Lung (tissue), 11 donors: ENCODE measurements at regions not wholly inside any gene's neighbourhood (a gene's known extent, or its start where the extent isn't known, plus 50 kb on each side); places are given as distances from the start of the nearest gene placed in this dataset.

ENCODE experiments used
- ATAC-seq: fragments of 200-7000 bp; cut with Tn5 transposase; one replicate; pipeline ENCODE4 v1.9.1; 2020; ENCODE audit warnings: moderate number of reproducible peaks; ENCODE audit not compliant: insufficient read depth, low FRiP score
- DNase-seq, 3 donors: peaks; one replicate each; pipeline ENCODE4 v3.0.0-alpha.2; 2013 to 2017
- H3K27ac ChIP-seq, 2 donors: one replicate each; pipeline ENCODE4 v1.5.1; 2013; ENCODE audit warnings: mild to moderate bottlenecking in 2 of 2, moderate library complexity in 2 of 2, control low read depth in 1 of 2, inconsistent platforms in 1 of 2, low read depth in 1 of 2, low read length in 1 of 2
- H3K27me3 ChIP-seq, 3 donors: one replicate each; pipeline ENCODE4 v1.5.1; 2013; ENCODE audit warnings: low read length in 2 of 3; ENCODE audit not compliant: control insufficient read depth in 3 of 3, insufficient read depth in 3 of 3
- H3K36me3 ChIP-seq, 4 donors: one replicate each; pipeline ENCODE4 v1.5.1; 2013; ENCODE audit warnings: low read length in 4 of 4, mild to moderate bottlenecking in 1 of 4, moderate library complexity in 1 of 4; ENCODE audit not compliant: control insufficient read depth in 4 of 4, insufficient read depth in 4 of 4
- H3K4me1 ChIP-seq, 5 donors: one replicate each; pipeline ENCODE4 v1.5.1; 2013; ENCODE audit warnings: low read length in 5 of 5, mild to moderate bottlenecking in 2 of 5, moderate library complexity in 1 of 5; ENCODE audit not compliant: control insufficient read depth in 5 of 5, insufficient read depth in 5 of 5
- H3K4me3 ChIP-seq: one replicate; pipeline ENCODE4 v1.5.1; 2013; ENCODE audit warnings: mild to moderate bottlenecking, control low read depth, moderate library complexity
- H3K9ac ChIP-seq, 2 donors: one replicate each; pipeline ENCODE4 v1.5.1; 2013; ENCODE audit warnings: low read length in 2 of 2, control low read depth in 1 of 2; ENCODE audit not compliant: insufficient read depth in 1 of 2
- H3K9me3 ChIP-seq, 4 donors: one replicate each; pipeline ENCODE4 v1.5.1; 2013; ENCODE audit warnings: low read length in 3 of 4, mild to moderate bottlenecking in 1 of 4, moderate library complexity in 1 of 4; ENCODE audit not compliant: control insufficient read depth in 4 of 4, insufficient read depth in 3 of 4
- CTCF ChIP-seq: IDR thresholded peaks from 2 replicates; pipeline ENCODE4 v1.5.1; 2012; ENCODE audit warnings: mild to moderate bottlenecking; ENCODE audit errors: control extremely low read depth, extremely low read depth
- WGBS, 2 donors: extraction: QIAGEN DNeasy Blood & Tissue Kit; methylation state at CpG; one replicate each; pipeline ENCODE4 v1.1.7; 2013; 5-methylcytosine and 5-hydroxymethylcytosine counted together
- donor health status: control.
- donor health status: control.
- donor health status: Bipolar disorder and iron deficiency.
- donor health status: healthy.
- donor health status: DM: yes; HTN: yes; CAD: no.

DNA sequence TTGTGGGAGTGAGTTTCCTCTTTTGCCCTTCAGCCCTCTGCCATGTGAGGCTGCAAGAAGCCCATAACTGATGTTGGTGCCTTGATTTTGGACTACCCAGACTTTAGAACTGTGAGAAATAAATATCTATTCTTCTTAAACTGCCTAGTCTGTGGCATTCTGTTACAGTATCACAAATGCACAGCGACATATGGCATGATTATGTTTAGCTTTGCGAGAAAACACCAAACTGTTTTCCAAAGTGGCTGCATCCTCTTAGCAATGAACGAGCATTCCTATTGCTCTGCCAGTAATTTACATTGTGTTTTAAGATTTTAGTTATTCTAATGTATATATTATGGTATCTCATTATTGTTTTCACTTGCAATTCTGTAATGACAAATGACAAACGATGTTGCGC, 246.7 kb downstream of the HLX start:
- no peak for DNase-seq
- Histone ChIP-seq H3K36me3 (no peaks in the 10 kb centered on the region), H3K9me3 (peaks cover 0 to 3% (median 1%) of the 10 kb centered on the region in 4 donors), H3K4me3 (no peak overlapping the region), H3K9ac (no peak overlapping the region), H3K27me3 (no peaks in the 10 kb centered on the region), H3K4me1 (no peaks in the 10 kb centered on the region), H3K27ac (no peak overlapping the region)
- WGBS, 2 donors = 90 to 96% methylated on average over 5 of the region's 5 CpGs
- ATAC-seq = no peak
- no peak for TF ChIP-seq CTCF

DNA sequence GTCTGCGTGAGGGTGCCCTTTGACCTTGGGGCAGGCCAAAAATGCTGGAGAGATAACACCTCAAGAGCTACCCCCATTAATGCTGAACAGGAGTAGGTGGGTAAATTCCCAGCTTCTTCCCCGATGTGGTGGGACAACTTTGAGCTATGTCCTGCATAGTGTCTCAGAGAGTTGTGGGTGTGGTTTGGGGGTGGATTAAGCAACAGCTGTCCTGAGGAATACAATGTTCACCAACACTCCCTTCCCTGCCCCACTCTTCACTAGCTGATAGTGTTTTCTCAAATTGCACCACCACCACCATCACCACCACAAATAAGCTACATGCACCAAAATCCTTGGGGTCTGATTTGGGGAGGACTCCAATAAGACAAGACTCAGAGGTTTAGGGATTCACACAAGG, 258.4 kb downstream of the HLX start:
- DNase-seq (no peak), ATAC-seq (no peak)
- no peak overlapping the region for H3K27ac ChIP-seq
- no peaks in the 10 kb centered on the region for H3K27me3 ChIP-seq
- no peak overlapping the region for H3K9ac ChIP-seq
- no peaks in the 10 kb centered on the region for H3K36me3 ChIP-seq
- TF ChIP-seq CTCF = no peak
- H3K4me3 ChIP-seq = no peak overlapping the region
- peaks cover 0 to 18% (median 4%) of the 10 kb centered on the region in 5 donors for H3K4me1 ChIP-seq
- 69 to 84% methylated on average over 2 of the region's 2 CpGs for WGBS, 2 donors
- no peaks in the 10 kb centered on the region for H3K9me3 ChIP-seq

- DNase-seq (peak in 1 of 3 donors; percentile 13), ATAC-seq (no peak)
- TF ChIP-seq CTCF = no peak
- H3K4me1 ChIP-seq = peaks cover 0 to 26% (median 5%) of the 10 kb centered on the region in 5 donors
- H3K27me3 ChIP-seq = no peaks in the 10 kb centered on the region
- no peaks in the 10 kb centered on the region for H3K9me3 ChIP-seq
- no peaks in the 10 kb centered on the region for H3K36me3 ChIP-seq
- no peak overlapping the region for H3K4me3 ChIP-seq
- H3K27ac ChIP-seq = no peak overlapping the region
- H3K9ac ChIP-seq = no peak overlapping the region
Observed at GRCh38 chr1:221138516-221138915, 259.3 kb downstream of the HLX start.

GRCh38 chr1:221139991-221140390, 260.7 kb downstream of the HLX start:
- H3K9ac ChIP-seq = no peak overlapping the region
- no peak overlapping the region for H3K27ac ChIP-seq
- H3K4me3 ChIP-seq = no peak overlapping the region
- no peak for DNase-seq
- no peak for ATAC-seq
- 69 to 82% methylated on average over 1 of the region's 1 CpG for WGBS, 2 donors
- H3K27me3 ChIP-seq = no peaks in the 10 kb centered on the region
- H3K9me3 ChIP-seq = no peaks in the 10 kb centered on the region
- no peak for TF ChIP-seq CTCF
- peaks cover 0 to 26% (median 5%) of the 10 kb centered on the region in 5 donors for H3K4me1 ChIP-seq
- no peaks in the 10 kb centered on the region for H3K36me3 ChIP-seq
